Liver (tissue), 8 donors: ENCODE measurements at regions not wholly inside any gene's neighbourhood (a gene's known extent, or its start where the extent isn't known, plus 50 kb on each side); places are given as distances from the start of the nearest gene placed in this dataset.

Source experiments
- DNase-seq: peaks from one replicate; pipeline ENCODE4 v3.0.0-alpha.2; 2017; ENCODE audit warnings: low spot score
- H3K27ac ChIP-seq, 2 donors: one replicate each; pipeline ENCODE4 v1.7.0; 2013; ENCODE audit warnings: inconsistent platforms in 2 of 2, low read length in 2 of 2, control low read depth in 1 of 2, low read depth in 1 of 2, mild to moderate bottlenecking in 1 of 2
- H3K27me3 ChIP-seq, 4 donors: one replicate each; pipeline versions ENCODE4 v1.6.1 to v1.7.0; 2013; ENCODE audit warnings: low read length in 3 of 4, inconsistent platforms in 1 of 4, mild to moderate bottlenecking in 1 of 4, moderate library complexity in 1 of 4; ENCODE audit not compliant: control insufficient read depth in 4 of 4, insufficient read depth in 4 of 4
- H3K36me3 ChIP-seq, 4 donors: one replicate each; pipeline versions ENCODE4 v1.6.1 to v1.7.0; 2013; ENCODE audit warnings: low read length in 3 of 4, mild to moderate bottlenecking in 3 of 4, low read depth in 1 of 4, moderate library complexity in 1 of 4; ENCODE audit not compliant: control insufficient read depth in 4 of 4, insufficient read depth in 3 of 4
- H3K4me1 ChIP-seq, 4 donors: one replicate each; pipeline versions ENCODE4 v1.6.1 to v1.7.0; 2013; ENCODE audit warnings: low read length in 3 of 4, mild to moderate bottlenecking in 3 of 4, moderate library complexity in 1 of 4; ENCODE audit not compliant: control insufficient read depth in 4 of 4, insufficient read depth in 4 of 4
- H3K4me3 ChIP-seq, 3 donors: one replicate each; pipeline versions ENCODE4 v1.6.1 to v1.7.0; 2013; ENCODE audit warnings: low read length in 3 of 3, control low read depth in 1 of 3, low read depth in 1 of 3, mild to moderate bottlenecking in 1 of 3
- H3K9ac ChIP-seq, 2 donors: one replicate each; pipeline ENCODE4 v1.7.0; 2013; ENCODE audit warnings: low read length in 2 of 2, mild to moderate bottlenecking in 2 of 2, moderate library complexity in 2 of 2, control low read depth in 1 of 2, low read depth in 1 of 2
- H3K9me3 ChIP-seq, 4 donors: one replicate each; pipeline versions ENCODE4 v1.6.1 to v1.7.0; 2013; ENCODE audit warnings: low read length in 3 of 4; ENCODE audit not compliant: control insufficient read depth in 4 of 4
- EGR1 ChIP-seq, 2 donors: IDR thresholded peaks; 2 replicates each; pipeline ENCODE4 v1.6.1; 2016 to 2018; ENCODE audit warnings: antibody characterized with exemption in 2 of 2, low read depth in 2 of 2
- FOXA1 ChIP-seq: IDR thresholded peaks from 2 replicates; pipeline ENCODE4 v1.6.1; 2016; ENCODE audit warnings: antibody characterized with exemption
- FOXA2 ChIP-seq: IDR thresholded peaks from 2 replicates; pipeline ENCODE4 v1.6.1; 2016; ENCODE audit warnings: antibody characterized with exemption
- GABPA ChIP-seq, 2 donors: IDR thresholded peaks in 1 of 2; conservative IDR thresholded peaks in 1 of 2; 2 replicates each; pipeline ENCODE4 v1.6.1; 2016; ENCODE audit warnings: antibody characterized with exemption in 2 of 2, mild to moderate bottlenecking in 1 of 2, moderate library complexity in 1 of 2
- HNF4A ChIP-seq, 2 donors: conservative IDR thresholded peaks; 2 replicates each; pipeline ENCODE4 v1.6.1; 2016; ENCODE audit warnings: antibody characterized with exemption in 2 of 2, mild to moderate bottlenecking in 2 of 2
- HNF4G ChIP-seq: IDR thresholded peaks from 2 replicates; pipeline ENCODE4 v1.6.1; 2016; ENCODE audit warnings: antibody characterized with exemption
- NR2F2 ChIP-seq: IDR thresholded peaks from 2 replicates; pipeline ENCODE4 v1.6.1; 2016; ENCODE audit warnings: antibody characterized with exemption
- RAD21 ChIP-seq, 2 donors: IDR thresholded peaks; 2 replicates each; pipeline ENCODE4 v1.6.1; 2016; ENCODE audit warnings: antibody characterized with exemption in 2 of 2, mild to moderate bottlenecking in 2 of 2
- RXRA ChIP-seq, 2 donors: IDR thresholded peaks; 2 replicates each; pipeline ENCODE4 v1.6.1; 2017 to 2018; ENCODE audit warnings: antibody characterized with exemption in 2 of 2, mild to moderate bottlenecking in 1 of 2
- SP1 ChIP-seq: IDR thresholded peaks from 2 replicates; pipeline ENCODE4 v1.6.1; 2018; ENCODE audit warnings: antibody characterized with exemption, mild to moderate bottlenecking
- TAF1 ChIP-seq: conservative IDR thresholded peaks from 2 replicates; pipeline ENCODE4 v1.6.1; 2016; ENCODE audit warnings: antibody characterized with exemption, mild to moderate bottlenecking
- YY1 ChIP-seq: IDR thresholded peaks from 2 replicates; pipeline ENCODE4 v1.6.1; 2016; ENCODE audit warnings: antibody characterized with exemption, mild to moderate bottlenecking
- WGBS: extraction: QIAGEN DNeasy Blood & Tissue Kit; methylation state at CpG from one replicate; pipeline ENCODE4 v1.1.7; 2013; 5-methylcytosine and 5-hydroxymethylcytosine counted together
- TF ChIP-seq, protein P1 (sequence below): IDR thresholded peaks from 2 replicates; pipeline ENCODE4 v1.6.1; 2016; ENCODE audit warnings: antibody characterized with exemption
- TF ChIP-seq, protein P2 (sequence below): IDR thresholded peaks from 2 replicates; pipeline ENCODE4 v1.6.1; 2016; ENCODE audit warnings: antibody characterized with exemption, mild to moderate bottlenecking
- TF ChIP-seq, protein P3 (sequence below): fragments of 150-350 bp; IDR thresholded peaks from 2 replicates; pipeline ENCODE4 v1.5.1; 2017; ENCODE audit warnings: improper control_type of control experiment, low read depth, low read length; ENCODE audit not compliant: missing input control
- TF ChIP-seq, protein P4 (sequence below): IDR thresholded peaks from 2 replicates; pipeline ENCODE4 v1.6.1; 2016; ENCODE audit warnings: antibody characterized with exemption
- donor health status: healthy.
- donor health status: healthy.
- donor health status: healthy.
- donor health status: healthy.
- donor health status: healthy.

DNA sequence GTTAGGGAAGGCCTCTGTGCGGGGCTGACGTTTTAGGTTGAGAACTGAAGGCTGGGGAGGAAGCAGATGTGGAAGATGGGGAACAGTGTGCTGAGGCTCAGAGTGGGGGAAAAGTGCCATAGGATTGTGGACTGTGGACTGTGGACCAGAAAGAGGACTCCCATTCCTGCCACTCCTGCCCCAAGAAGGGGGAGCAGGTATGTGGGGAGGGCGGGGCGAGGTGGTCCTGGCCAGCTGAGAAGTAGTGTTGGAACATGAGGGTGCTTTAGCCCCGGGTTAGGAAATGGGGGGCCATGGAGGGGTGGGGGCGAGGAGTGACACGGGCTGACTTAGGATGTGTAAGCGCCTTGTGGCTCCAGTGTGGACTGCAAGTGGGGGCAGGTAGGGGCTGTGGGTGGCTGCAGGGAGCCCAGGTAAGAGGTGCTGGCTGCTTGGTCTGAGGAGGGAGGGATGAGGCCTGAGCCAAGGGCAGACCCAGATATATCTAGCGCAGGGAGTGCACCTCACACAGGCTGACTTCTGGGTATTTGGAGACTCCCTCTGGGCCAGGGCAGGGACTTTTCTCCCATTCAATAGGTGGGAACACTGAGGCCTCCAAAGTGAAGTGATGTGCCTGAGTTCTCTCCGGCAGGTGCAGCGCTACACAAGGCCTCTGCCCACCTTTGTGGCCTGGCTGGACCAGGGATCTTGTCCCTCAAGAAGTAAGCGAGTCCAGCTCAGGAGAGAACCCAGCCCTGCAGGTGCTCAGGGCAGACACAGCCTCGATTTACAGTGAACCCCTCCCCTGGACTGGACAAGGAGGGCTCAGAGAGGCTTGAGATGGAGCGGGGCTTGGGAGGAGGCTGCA lies 76.6 kb upstream of the TOX2 start:
- no peak for DNase-seq
- H3K4me1 ChIP-seq = no peaks in the 10 kb centered on the region
- no peak overlapping the region for H3K4me3 ChIP-seq
- H3K9ac ChIP-seq = no peak overlapping the region
- TF ChIP-seq FOXA1 (no peak), NR2F2 (no peak), HNF4G (no peak), EGR1 (IDR thresholded peaks at IDR 0.05; ENCODE audit: low read depth in 2 of 2) (no peak), YY1 (no peak), RXRA (IDR thresholded peaks at IDR 0.05) (no peak), TAF1 (no peak), HNF4A (conservative IDR thresholded peaks at IDR 0.05) (no peak), FOXA2 (no peak), SP1 (no peak), GABPA (IDR thresholded peaks at IDR 0.05 in 1 of 2, conservative IDR thresholded peaks at IDR 0.05 in 1 of 2) (no peak)
- TF ChIP-seq, protein P1, sequence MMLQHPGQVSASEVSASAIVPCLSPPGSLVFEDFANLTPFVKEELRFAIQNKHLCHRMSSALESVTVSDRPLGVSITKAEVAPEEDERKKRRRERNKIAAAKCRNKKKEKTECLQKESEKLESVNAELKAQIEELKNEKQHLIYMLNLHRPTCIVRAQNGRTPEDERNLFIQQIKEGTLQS = no peak
- TF ChIP-seq, protein P2, sequence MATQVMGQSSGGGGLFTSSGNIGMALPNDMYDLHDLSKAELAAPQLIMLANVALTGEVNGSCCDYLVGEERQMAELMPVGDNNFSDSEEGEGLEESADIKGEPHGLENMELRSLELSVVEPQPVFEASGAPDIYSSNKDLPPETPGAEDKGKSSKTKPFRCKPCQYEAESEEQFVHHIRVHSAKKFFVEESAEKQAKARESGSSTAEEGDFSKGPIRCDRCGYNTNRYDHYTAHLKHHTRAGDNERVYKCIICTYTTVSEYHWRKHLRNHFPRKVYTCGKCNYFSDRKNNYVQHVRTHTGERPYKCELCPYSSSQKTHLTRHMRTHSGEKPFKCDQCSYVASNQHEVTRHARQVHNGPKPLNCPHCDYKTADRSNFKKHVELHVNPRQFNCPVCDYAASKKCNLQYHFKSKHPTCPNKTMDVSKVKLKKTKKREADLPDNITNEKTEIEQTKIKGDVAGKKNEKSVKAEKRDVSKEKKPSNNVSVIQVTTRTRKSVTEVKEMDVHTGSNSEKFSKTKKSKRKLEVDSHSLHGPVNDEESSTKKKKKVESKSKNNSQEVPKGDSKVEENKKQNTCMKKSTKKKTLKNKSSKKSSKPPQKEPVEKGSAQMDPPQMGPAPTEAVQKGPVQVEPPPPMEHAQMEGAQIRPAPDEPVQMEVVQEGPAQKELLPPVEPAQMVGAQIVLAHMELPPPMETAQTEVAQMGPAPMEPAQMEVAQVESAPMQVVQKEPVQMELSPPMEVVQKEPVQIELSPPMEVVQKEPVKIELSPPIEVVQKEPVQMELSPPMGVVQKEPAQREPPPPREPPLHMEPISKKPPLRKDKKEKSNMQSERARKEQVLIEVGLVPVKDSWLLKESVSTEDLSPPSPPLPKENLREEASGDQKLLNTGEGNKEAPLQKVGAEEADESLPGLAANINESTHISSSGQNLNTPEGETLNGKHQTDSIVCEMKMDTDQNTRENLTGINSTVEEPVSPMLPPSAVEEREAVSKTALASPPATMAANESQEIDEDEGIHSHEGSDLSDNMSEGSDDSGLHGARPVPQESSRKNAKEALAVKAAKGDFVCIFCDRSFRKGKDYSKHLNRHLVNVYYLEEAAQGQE = no peak
- TF ChIP-seq, protein P3, sequence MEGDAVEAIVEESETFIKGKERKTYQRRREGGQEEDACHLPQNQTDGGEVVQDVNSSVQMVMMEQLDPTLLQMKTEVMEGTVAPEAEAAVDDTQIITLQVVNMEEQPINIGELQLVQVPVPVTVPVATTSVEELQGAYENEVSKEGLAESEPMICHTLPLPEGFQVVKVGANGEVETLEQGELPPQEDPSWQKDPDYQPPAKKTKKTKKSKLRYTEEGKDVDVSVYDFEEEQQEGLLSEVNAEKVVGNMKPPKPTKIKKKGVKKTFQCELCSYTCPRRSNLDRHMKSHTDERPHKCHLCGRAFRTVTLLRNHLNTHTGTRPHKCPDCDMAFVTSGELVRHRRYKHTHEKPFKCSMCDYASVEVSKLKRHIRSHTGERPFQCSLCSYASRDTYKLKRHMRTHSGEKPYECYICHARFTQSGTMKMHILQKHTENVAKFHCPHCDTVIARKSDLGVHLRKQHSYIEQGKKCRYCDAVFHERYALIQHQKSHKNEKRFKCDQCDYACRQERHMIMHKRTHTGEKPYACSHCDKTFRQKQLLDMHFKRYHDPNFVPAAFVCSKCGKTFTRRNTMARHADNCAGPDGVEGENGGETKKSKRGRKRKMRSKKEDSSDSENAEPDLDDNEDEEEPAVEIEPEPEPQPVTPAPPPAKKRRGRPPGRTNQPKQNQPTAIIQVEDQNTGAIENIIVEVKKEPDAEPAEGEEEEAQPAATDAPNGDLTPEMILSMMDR = no peak
- TF ChIP-seq, protein P4, sequence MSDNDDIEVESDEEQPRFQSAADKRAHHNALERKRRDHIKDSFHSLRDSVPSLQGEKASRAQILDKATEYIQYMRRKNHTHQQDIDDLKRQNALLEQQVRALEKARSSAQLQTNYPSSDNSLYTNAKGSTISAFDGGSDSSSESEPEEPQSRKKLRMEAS = no peak
- H3K27me3 ChIP-seq = no peaks in the 10 kb centered on the region
- H3K9me3 ChIP-seq = no peaks in the 10 kb centered on the region
- H3K36me3 ChIP-seq = no peaks in the 10 kb centered on the region
- no peak overlapping the region for H3K27ac ChIP-seq
- WGBS = 85% methylated on average over 14 of the region's 14 CpGs

DNA sequence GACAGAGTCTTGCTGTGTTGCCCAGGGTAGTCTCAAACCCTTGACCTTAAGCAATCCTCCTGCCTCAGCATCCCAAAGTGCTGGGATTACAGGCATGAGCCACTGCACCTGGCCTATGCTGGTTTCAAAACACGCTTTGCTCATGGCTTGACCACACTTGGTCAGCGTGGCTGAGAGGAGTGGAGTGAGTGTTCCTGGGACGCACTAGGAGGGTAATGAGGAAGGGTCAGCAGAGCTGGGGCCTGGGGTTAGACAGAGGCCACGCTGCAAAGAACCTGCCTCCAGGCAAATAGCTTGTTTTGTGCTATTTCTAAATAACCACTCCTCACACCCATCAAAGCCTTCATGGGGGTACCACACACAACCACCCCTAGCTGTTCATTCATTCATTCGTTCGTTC lies 77.9 kb upstream of the TOX2 start:
- no peaks in the 10 kb centered on the region for H3K9me3 ChIP-seq

More for the DNA sequence above, 77.9 kb upstream of the TOX2 start:
- Histone ChIP-seq H3K9ac (no peak overlapping the region), H3K4me1 (no peaks in the 10 kb centered on the region), H3K27me3 (no peaks in the 10 kb centered on the region), H3K4me3 (no peak overlapping the region), H3K27ac (no peak overlapping the region), H3K36me3 (no peaks in the 10 kb centered on the region)
- WGBS = 86% methylated on average over 6 of the region's 6 CpGs
- no peak for TF ChIP-seq GABPA (IDR thresholded peaks at IDR 0.05 in 1 of 2, conservative IDR thresholded peaks at IDR 0.05 in 1 of 2)
- TF ChIP-seq FOXA2 = no peak
- no peak for TF ChIP-seq RAD21 (IDR thresholded peaks at IDR 0.05)
- TF ChIP-seq FOXA1 = no peak
- TF ChIP-seq, protein P2 = no peak
- no peak for DNase-seq
